CD4-positive, alpha-beta T cell treated with Interleukin-12 subunit alpha and Interleukin-12 subunit beta, for 1 hour (primary cell): ENCODE measurements at regions not wholly inside any gene's neighbourhood (a gene's known extent, or its start where the extent isn't known, plus 50 kb on each side); places are given as distances from the start of the nearest gene placed in this dataset.
"Not testable (repeated sequence)": the region's sequence is repeated elsewhere in the genome, so short reads cannot be mapped to it uniquely, and the experiment has no call there.

Experiments used
- DNase-seq: peaks from one replicate; pipeline ENCODE4 v3.0.0-alpha.2; 2020

- no peak for DNase-seq
These were observed 80.8 kb upstream of the SLC8A3 start for GRCh38 chr14:70269582-70269981.

- DNase-seq: no peak
These were observed 80.0 kb upstream of the SLC8A3 start for GRCh38 chr14:70268760-70269159.

GRCh38 chr14:70266157-70266556 is 77.4 kb upstream of the SLC8A3 start:
- DNase-seq: no peak

GRCh38 chr14:70265422-70265821 is 76.7 kb upstream of the SLC8A3 start:
- no peak for DNase-seq

- no peak for DNase-seq
These were observed 70.7 kb upstream of the SLC8A3 start for GRCh38 chr14:70259420-70259819.

- DNase-seq: no peak
These were observed 68.8 kb upstream of the SLC8A3 start for GRCh38 chr14:70257526-70257925.

- no peak for DNase-seq
These were observed 67.8 kb upstream of the SLC8A3 start for GRCh38 chr14:70256601-70257000.

- peak; percentile 40 for DNase-seq
These were observed 66.6 kb upstream of the SLC8A3 start for GRCh38 chr14:70255071-70256057.

- DNase-seq: no peak
These were observed 65.8 kb upstream of the SLC8A3 start for GRCh38 chr14:70254476-70254961.

- not testable (repeated sequence) for DNase-seq
These were observed 64.8 kb upstream of the SLC8A3 start for GRCh38 chr14:70253547-70253946.

- no peak for DNase-seq
These were observed 56.3 kb upstream of the SLC8A3 start for GRCh38 chr14:70245026-70245425.

- DNase-seq: no peak
These were observed 51.1 kb upstream of the SLC8A3 start for GRCh38 chr14:70239802-70240201.

- DNase-seq: not testable (repeated sequence)
These were observed 49.9 kb upstream of the SLC8A3 start for GRCh38 chr14:70238635-70239034.
